Endothelial cell of umbilical vein (primary cell): ENCODE measurements at regions not wholly inside any gene's neighbourhood (a gene's known extent, or its start where the extent isn't known, plus 50 kb on each side); places are given as distances from the start of the nearest gene placed in this dataset.

Source experiments
- BruUV-seq: library from RNA; stranded (reverse); fragments of 400-500 nt; replicated peaks from 2 replicates; lab custom pipeline; 2021; lab: Mats Ljungman, UMichigan
- CTCF ChIA-PET: fragments of 300-600, 350-600 bp; sonication (Branson Sonifier 250); formaldehyde crosslinking; loops from one replicate; lab custom pipeline; 2021; ENCODE audit warnings: antibody characterized with exemption, inconsistent platforms; lab: Charles Lee
- POLR2A ChIA-PET: fragments of 300-600, 350-600 bp; sonication (Branson Sonifier 250); formaldehyde crosslinking; loops from one replicate; lab custom pipeline; 2021; ENCODE audit warnings: antibody characterized with exemption, inconsistent platforms; lab: Charles Lee
- DNase-seq: peaks from one replicate; pipeline ENCODE4 v3.0.0-alpha.2; 2011; ENCODE audit warnings: low read depth, low spot score
- FAIRE-seq: peaks from 2 replicates; lab custom pipeline; 2011; peaks lifted over from hg19 to GRCh38; lab: Jason Lieb, UNC
- H2AFZ ChIP-seq: 2 replicates; pipeline ENCODE4 v1.6.0; 2012; ENCODE audit warnings: low read depth, low read length, control low read depth, inconsistent platforms
- H3K27ac ChIP-seq: 2 replicates; pipeline ENCODE4 v1.5.1; 2011; ENCODE audit warnings: low read depth, mild to moderate bottlenecking, control low read depth, low read length, moderate library complexity; ENCODE audit not compliant: insufficient read depth
- H3K27me3 ChIP-seq, 2 experiments: 2 replicates each; pipeline versions ENCODE4 v1.6.0 to v1.6.1; 2011; ENCODE audit warnings: low read length in 2 of 2, mixed read lengths in 1 of 2; ENCODE audit not compliant: control insufficient read depth in 2 of 2, insufficient read depth in 2 of 2
- H3K36me3 ChIP-seq, 2 experiments: 2 replicates in 1 of 2; 3 replicates in 1 of 2; pipeline ENCODE4 v1.5.1; 2011; ENCODE audit warnings: low read length in 2 of 2, mild to moderate bottlenecking in 1 of 2, moderate library complexity in 1 of 2; ENCODE audit not compliant: control insufficient read depth in 2 of 2, insufficient read depth in 2 of 2; ENCODE audit errors: extremely low read depth in 1 of 2
- H3K4me1 ChIP-seq: 3 replicates; pipeline ENCODE4 v1.5.1; 2011; ENCODE audit warnings: mild to moderate bottlenecking, low read length; ENCODE audit not compliant: control insufficient read depth, insufficient read depth; ENCODE audit errors: extremely low read depth
- H3K4me2 ChIP-seq: 2 replicates; pipeline ENCODE4 v1.6.1; 2011; ENCODE audit warnings: low read length, control low read depth, mixed read lengths; ENCODE audit not compliant: insufficient read depth
- H3K4me3 ChIP-seq, 3 experiments: fragments of 200-600 bp in 1 of 3; sonication (generic), shearing (Covaris generic) in 1 of 3; replicated peaks in 1 of 3; 2 replicates each; pipeline ENCODE4 v1.5.1; 2011 to 2016; ENCODE audit warnings: control low read depth in 3 of 3, low read length in 3 of 3, mild to moderate bottlenecking in 2 of 3, inconsistent platforms in 1 of 3, low read depth in 1 of 3, moderate library complexity in 1 of 3; ENCODE audit not compliant: insufficient read depth in 1 of 3
- H3K79me2 ChIP-seq: 2 replicates; pipeline ENCODE4 v1.6.0; 2012; ENCODE audit warnings: low read length, inconsistent platforms; ENCODE audit not compliant: control insufficient read depth, insufficient read depth
- H3K9ac ChIP-seq: replicated peaks from 2 replicates; pipeline ENCODE3; 2011; ENCODE audit warnings: low read length, control low read depth; ENCODE audit not compliant: insufficient read depth; ENCODE audit errors: extremely low read depth
- H3K9me1 ChIP-seq: replicated peaks from 3 replicates; pipeline ENCODE4 v1.6.0; 2011; ENCODE audit warnings: mild to moderate bottlenecking, low read length; ENCODE audit not compliant: control insufficient read depth, insufficient read depth; ENCODE audit errors: extremely low read depth
- H3K9me3 ChIP-seq: replicated peaks from 2 replicates; pipeline ENCODE4 v1.5.1; 2012; ENCODE audit warnings: low read length, inconsistent platforms; ENCODE audit not compliant: control insufficient read depth, insufficient read depth
- H4K20me1 ChIP-seq: replicated peaks from 2 replicates; pipeline ENCODE3; 2011; ENCODE audit warnings: mild to moderate bottlenecking, low read length; ENCODE audit not compliant: control insufficient read depth, insufficient read depth; ENCODE audit errors: extremely low read depth
- CTCF ChIP-seq, 2 donors: IDR thresholded peaks; 1 replicate in 1 of 2; 2 replicates in 1 of 2; pipeline ENCODE4 v1.5.1; 2011; ENCODE audit warnings: low read length in 2 of 2, mild to moderate bottlenecking in 2 of 2, moderate library complexity in 2 of 2, control low read depth in 1 of 2, inconsistent platforms in 1 of 2, low read depth in 1 of 2; ENCODE audit not compliant: insufficient read depth in 1 of 2; ENCODE audit errors: extremely low read depth in 1 of 2
- EZH2 ChIP-seq: IDR thresholded peaks from 2 replicates; pipeline ENCODE4 v1.6.1; 2012; ENCODE audit warnings: borderline replicate concordance, low read depth, mild to moderate bottlenecking, moderate library complexity, low read length, inconsistent platforms; ENCODE audit not compliant: severe bottlenecking
- JUN ChIP-seq: IDR thresholded peaks from 2 replicates; pipeline ENCODE4 v1.6.1; 2011; ENCODE audit warnings: borderline replicate concordance, low read depth; ENCODE audit not compliant: insufficient read length, insufficient read depth
- MYC ChIP-seq: IDR thresholded peaks from one replicate; pipeline ENCODE4 v1.6.1; 2011; ENCODE audit warnings: mild to moderate bottlenecking, low read depth, low read length
- POLR2AphosphoS5 ChIP-seq: IDR thresholded peaks from 2 replicates; pipeline ENCODE4 v1.6.1; 2012; ENCODE audit warnings: low read depth, mild to moderate bottlenecking, control low read depth, low read length, moderate library complexity; ENCODE audit not compliant: insufficient read depth
- dilution Hi-C: fragments of 300-500 bp; cut with MboI; formaldehyde crosslinking; loops from one replicate; pipeline ENCODE4 v1.15.0; 2019; ENCODE audit warnings: low sequenced_read_pairs; ENCODE audit not compliant: extremely low pct_ligation_motif_present
- intact Hi-C: fragments of 100-400 bp; cut with micrococcal nuclease; formaldehyde crosslinking; loops from one replicate; pipeline ENCODE4 v1.10.0; 2022

- Histone ChIP-seq H3K9ac (no peak overlapping the region), H3K27me3 (no peaks in the 10 kb centered on the region), H3K9me3 (no peaks in the 10 kb centered on the region), H3K79me2 (no peaks in the 10 kb centered on the region), H3K4me3 (no peak overlapping the region), H3K9me1 (no peaks in the 10 kb centered on the region), H3K4me2 (no peak overlapping the region), H3K4me1 (peaks cover 54% of the 10 kb centered on the region), H2AFZ (no peak overlapping the region), H3K27ac (no peak overlapping the region), H4K20me1 (no peaks in the 10 kb centered on the region), H3K36me3 (no peaks in the 10 kb centered on the region)
- CTCF ChIA-PET, result interaction anchor here (0.7 to 3.4 kb wide), 14 partner anchors 11 to 641 kb away, joined by 3 to 17 read pairs (median 4); partner anchors contain the start of gene MBNL2
- no TSS peak for BruUV-seq
- intact Hi-C loops, result loop anchor here (1.0 to 2.0 kb wide), 7 partner anchors 141 to 629 kb away; partner anchors contain the start of gene MBNL2
- dilution Hi-C loops, result no loop called here
- TF ChIP-seq EZH2 (no peak), POLR2AphosphoS5 (no peak), CTCF (IDR thresholded peaks at IDR 0.05; ENCODE audit: extremely low read depth in 1 of 2, insufficient read depth in 1 of 2, low read depth in 1 of 2, low read length in 2 of 2) (peak; percentile 30 to 41), MYC (no peak), JUN (no peak)
- peak; percentile 45 for DNase-seq
- FAIRE-seq, result peak; percentile 54
- POLR2A ChIA-PET, result no interaction called here
Observed at GRCh38 chr13:97659602-97660001, 225.6 kb downstream of the RAP2A start.
